Osteocyte (in vitro differentiated cells): ENCODE measurements at regions not wholly inside any gene's neighbourhood (a gene's known extent, or its start where the extent isn't known, plus 50 kb on each side); places are given as distances from the start of the nearest gene placed in this dataset.

Source experiments
- DNase-seq: peaks from one replicate; pipeline ENCODE4 v3.0.0; 2021; ENCODE audit warnings: mixed read lengths; ENCODE audit not compliant: unreplicated experiment; ENCODE audit errors: extremely low spot score
- H3K27ac Mint-ChIP-seq: one replicate; pipeline ENCODE4 v1.8.0; 2021; ENCODE audit warnings: mild to moderate bottlenecking, mixed read lengths; ENCODE audit not compliant: unreplicated experiment
- H3K27me3 Mint-ChIP-seq: one replicate; pipeline ENCODE4 v1.8.0; 2021; ENCODE audit warnings: mixed read lengths; ENCODE audit not compliant: unreplicated experiment
- H3K36me3 Mint-ChIP-seq: one replicate; pipeline ENCODE4 v1.8.0; 2021; ENCODE audit warnings: mixed read lengths; ENCODE audit not compliant: unreplicated experiment
- H3K4me1 Mint-ChIP-seq: one replicate; pipeline ENCODE4 v1.8.0; 2021; ENCODE audit warnings: mixed read lengths; ENCODE audit not compliant: unreplicated experiment
- H3K4me3 Mint-ChIP-seq: one replicate; pipeline ENCODE4 v1.8.0; 2021; ENCODE audit warnings: mild to moderate bottlenecking, moderate library complexity, mixed read lengths; ENCODE audit not compliant: unreplicated experiment
- H3K9me3 Mint-ChIP-seq: one replicate; pipeline ENCODE4 v1.8.0; 2021; ENCODE audit warnings: mixed read lengths; ENCODE audit not compliant: unreplicated experiment
- TF ChIP-seq, protein P1 (sequence below): fragments of 200-600 bp; sonication (generic); IDR thresholded peaks from 2 replicates; pipeline ENCODE4 v1.5.0; 2021; ENCODE audit warnings: antibody characterized with exemption, mild to moderate bottlenecking, moderate library complexity

DNA sequence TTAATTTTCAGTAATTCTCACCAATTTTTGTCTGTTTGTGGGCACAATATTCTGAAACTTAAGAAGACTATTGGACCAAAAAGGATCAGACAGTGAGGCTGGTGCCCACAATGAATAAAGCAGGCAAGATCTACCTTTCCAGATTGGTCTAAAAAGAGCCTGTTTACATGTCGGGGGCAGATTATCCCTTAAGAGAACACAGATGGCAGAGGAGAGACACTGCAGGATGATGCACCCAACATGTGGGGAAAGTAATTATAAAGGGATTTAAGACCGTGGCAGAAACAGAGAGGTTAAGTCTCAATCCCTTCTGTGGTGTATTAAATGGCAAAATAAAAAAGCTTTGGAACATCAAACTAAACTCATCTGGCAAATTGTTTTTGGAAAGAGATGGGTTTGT lies 331.8 kb upstream of the CDH11 start:
- DNase-seq: no peak
- H3K4me3 Mint-ChIP-seq: no peak overlapping the region
- TF ChIP-seq, protein P1, sequence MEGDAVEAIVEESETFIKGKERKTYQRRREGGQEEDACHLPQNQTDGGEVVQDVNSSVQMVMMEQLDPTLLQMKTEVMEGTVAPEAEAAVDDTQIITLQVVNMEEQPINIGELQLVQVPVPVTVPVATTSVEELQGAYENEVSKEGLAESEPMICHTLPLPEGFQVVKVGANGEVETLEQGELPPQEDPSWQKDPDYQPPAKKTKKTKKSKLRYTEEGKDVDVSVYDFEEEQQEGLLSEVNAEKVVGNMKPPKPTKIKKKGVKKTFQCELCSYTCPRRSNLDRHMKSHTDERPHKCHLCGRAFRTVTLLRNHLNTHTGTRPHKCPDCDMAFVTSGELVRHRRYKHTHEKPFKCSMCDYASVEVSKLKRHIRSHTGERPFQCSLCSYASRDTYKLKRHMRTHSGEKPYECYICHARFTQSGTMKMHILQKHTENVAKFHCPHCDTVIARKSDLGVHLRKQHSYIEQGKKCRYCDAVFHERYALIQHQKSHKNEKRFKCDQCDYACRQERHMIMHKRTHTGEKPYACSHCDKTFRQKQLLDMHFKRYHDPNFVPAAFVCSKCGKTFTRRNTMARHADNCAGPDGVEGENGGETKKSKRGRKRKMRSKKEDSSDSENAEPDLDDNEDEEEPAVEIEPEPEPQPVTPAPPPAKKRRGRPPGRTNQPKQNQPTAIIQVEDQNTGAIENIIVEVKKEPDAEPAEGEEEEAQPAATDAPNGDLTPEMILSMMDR: no peak
- H3K4me1 Mint-ChIP-seq: no peaks in the 10 kb centered on the region
- no peaks in the 10 kb centered on the region for H3K27me3 Mint-ChIP-seq
- peaks cover 8% of the 10 kb centered on the region for H3K9me3 Mint-ChIP-seq
- H3K36me3 Mint-ChIP-seq: no peaks in the 10 kb centered on the region
- H3K27ac Mint-ChIP-seq: no peak overlapping the region

DNA sequence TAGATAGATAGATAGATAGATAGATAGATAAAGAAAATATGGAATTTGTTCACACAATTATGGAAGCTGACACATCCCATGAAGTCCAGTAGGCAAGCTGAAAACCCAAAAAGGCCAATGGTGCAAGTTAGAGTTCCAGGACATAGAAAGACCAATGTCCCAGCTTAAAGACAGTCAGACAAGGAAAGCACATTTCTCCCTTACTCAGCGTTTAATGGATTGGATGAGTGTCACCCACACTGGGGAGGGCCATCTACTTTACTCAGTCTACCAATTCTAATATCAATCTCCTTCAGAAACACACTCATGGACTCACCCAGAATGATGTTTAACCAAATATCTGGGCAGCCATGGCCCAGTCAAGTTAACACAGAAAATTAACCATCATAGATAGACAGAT lies 327.7 kb upstream of the CDH11 start:
- H3K27me3 Mint-ChIP-seq: no peaks in the 10 kb centered on the region
- H3K36me3 Mint-ChIP-seq: no peaks in the 10 kb centered on the region
- peaks cover 11% of the 10 kb centered on the region for H3K9me3 Mint-ChIP-seq
- no peak overlapping the region for H3K27ac Mint-ChIP-seq
- no peaks in the 10 kb centered on the region for H3K4me1 Mint-ChIP-seq
- TF ChIP-seq, protein P1: no peak
- H3K4me3 Mint-ChIP-seq: no peak overlapping the region
- no peak for DNase-seq

DNA sequence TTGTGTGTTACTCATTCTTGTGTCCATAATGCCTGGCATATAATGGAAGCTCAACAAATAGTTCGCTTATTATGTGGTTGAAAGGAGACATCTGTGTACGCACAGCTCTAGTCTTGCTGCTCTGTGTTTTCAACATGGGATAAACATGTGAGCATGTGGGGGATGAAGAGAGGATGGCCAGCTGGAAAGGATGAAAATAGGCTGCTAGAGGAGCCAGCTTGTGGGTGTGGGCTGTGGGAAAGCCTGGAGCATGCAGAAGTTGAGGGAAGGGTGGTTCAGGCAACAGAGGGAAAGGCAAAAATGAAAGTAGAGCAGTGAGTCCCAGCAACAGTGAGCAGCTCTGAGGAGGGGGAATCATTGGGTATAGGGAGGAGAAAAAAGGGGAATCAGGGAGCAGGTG lies 324.6 kb upstream of the CDH11 start:
- Mint-ChIP-seq H3K36me3 (no peaks in the 10 kb centered on the region), H3K9me3 (peaks cover 11% of the 10 kb centered on the region), H3K27ac (no peak overlapping the region), H3K4me1 (no peaks in the 10 kb centered on the region), H3K4me3 (no peak overlapping the region), H3K27me3 (no peaks in the 10 kb centered on the region)
- TF ChIP-seq, protein P1: no peak
- DNase-seq: no peak

DNA sequence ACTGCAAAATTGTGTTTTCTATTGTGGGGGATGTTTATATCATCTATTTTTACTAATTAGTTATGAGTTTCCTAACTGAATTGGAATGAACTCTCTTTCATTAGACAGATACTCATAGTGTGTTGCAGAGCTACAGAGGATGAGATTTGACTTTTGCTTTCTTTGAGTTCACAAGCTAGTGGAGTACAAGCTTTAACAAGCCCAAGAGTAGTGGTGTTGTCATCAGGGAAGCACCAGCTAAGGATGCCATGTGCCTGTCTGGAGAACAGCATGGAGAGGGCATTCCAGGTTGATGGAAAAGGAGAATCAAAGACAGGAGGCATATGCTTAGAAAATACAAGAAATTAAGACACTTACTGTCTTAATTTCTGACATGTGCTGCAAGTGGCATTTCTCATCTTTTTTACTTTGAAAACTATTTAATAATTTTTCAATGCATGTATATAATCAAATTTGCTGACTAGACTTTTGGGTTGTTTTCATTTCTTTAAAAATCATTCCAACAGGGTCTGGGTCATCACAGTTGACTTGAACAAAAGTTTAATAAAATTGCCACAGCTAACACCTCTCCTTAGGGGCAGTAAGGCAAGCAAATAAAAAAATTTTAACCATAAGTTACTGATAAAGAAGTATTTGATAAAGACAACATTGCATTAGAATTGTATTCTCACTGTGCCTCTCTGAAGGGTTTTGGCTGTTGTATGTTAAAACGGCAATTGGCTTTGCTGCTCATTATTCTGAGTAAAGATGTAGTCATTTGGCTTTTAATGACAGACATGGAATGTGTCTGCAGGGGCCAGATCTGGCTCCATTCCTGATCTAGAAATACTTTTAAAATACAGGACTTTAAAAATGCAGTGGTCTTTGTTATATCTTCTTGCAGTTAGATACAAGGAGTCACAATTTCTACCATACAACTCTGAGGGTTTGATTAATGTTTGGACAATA lies 323.7 kb upstream of the CDH11 start:
- no peaks in the 10 kb centered on the region for H3K4me1 Mint-ChIP-seq
- no peaks in the 10 kb centered on the region for H3K36me3 Mint-ChIP-seq
- H3K27ac Mint-ChIP-seq: no peak overlapping the region
- TF ChIP-seq, protein P1: no peak
- H3K9me3 Mint-ChIP-seq: peaks cover 11% of the 10 kb centered on the region
- DNase-seq: no peak
- H3K27me3 Mint-ChIP-seq: no peaks in the 10 kb centered on the region
- no peak overlapping the region for H3K4me3 Mint-ChIP-seq

DNA sequence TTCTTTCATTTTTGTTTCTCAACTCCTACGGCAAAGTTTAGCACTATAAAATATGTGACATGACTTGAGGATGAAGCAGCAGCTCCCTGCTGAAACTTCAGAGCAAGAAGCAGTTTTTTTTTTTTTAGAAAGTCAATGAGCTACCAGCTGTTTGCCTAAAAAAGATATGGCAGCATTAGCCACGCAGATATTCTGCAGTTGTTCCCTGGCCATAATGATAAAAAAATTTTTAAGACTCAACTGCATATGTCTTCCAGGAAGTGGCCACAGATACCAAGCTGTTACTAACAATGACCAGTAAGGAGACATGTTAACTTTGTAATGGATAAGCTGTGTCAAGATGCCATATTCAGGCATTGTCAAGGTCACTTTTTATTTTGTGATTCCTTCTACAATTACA lies 319.6 kb upstream of the CDH11 start:
- TF ChIP-seq, protein P1: no peak
- Mint-ChIP-seq H3K27ac (no peak overlapping the region), H3K4me3 (no peak overlapping the region), H3K9me3 (peaks cover 3% of the 10 kb centered on the region), H3K4me1 (peaks cover 3% of the 10 kb centered on the region), H3K36me3 (no peaks in the 10 kb centered on the region), H3K27me3 (peaks cover 3% of the 10 kb centered on the region)
- DNase-seq: no peak
